ENCODE measurements at regions not wholly inside any gene's neighbourhood (a gene's known extent, or its start where the extent isn't known, plus 50 kb on each side); places are given as distances from the start of the nearest gene placed in this dataset.
"Not testable (repeated sequence)": the region's sequence is repeated elsewhere in the genome, so short reads cannot be mapped to it uniquely, and the experiment has no call there.

GRCh38 chr14:43674273-43674672 lies 832.8 kb downstream of the FSCB start:
- Mint-ChIP-seq H3K4me1 (ENCODE audit: low read depth) (no peaks in the 10 kb centered on the region), H3K27ac (ENCODE audit: unreplicated experiment) (no peak overlapping the region), H3K4me3 (ENCODE audit: unreplicated experiment) (no peak overlapping the region), H3K36me3 (ENCODE audit: low read depth) (no peaks in the 10 kb centered on the region), H3K9me3 (ENCODE audit: low read depth) (peaks cover 3% of the 10 kb centered on the region), H3K27me3 (ENCODE audit: low read depth) (no peaks in the 10 kb centered on the region)
- no peak for DNase-seq (ENCODE audit: low spot score)
- TF ChIP-seq, protein P1, sequence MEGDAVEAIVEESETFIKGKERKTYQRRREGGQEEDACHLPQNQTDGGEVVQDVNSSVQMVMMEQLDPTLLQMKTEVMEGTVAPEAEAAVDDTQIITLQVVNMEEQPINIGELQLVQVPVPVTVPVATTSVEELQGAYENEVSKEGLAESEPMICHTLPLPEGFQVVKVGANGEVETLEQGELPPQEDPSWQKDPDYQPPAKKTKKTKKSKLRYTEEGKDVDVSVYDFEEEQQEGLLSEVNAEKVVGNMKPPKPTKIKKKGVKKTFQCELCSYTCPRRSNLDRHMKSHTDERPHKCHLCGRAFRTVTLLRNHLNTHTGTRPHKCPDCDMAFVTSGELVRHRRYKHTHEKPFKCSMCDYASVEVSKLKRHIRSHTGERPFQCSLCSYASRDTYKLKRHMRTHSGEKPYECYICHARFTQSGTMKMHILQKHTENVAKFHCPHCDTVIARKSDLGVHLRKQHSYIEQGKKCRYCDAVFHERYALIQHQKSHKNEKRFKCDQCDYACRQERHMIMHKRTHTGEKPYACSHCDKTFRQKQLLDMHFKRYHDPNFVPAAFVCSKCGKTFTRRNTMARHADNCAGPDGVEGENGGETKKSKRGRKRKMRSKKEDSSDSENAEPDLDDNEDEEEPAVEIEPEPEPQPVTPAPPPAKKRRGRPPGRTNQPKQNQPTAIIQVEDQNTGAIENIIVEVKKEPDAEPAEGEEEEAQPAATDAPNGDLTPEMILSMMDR (IDR thresholded peaks at IDR 0.05), result no peak

- H3K9me3 Mint-ChIP-seq (ENCODE audit: low read depth), result peaks cover 13% of the 10 kb centered on the region
- DNase-seq (ENCODE audit: low spot score), result no peak
- H3K36me3 Mint-ChIP-seq (ENCODE audit: low read depth), result no peaks in the 10 kb centered on the region
- no peak overlapping the region for H3K4me3 Mint-ChIP-seq (ENCODE audit: unreplicated experiment)
- TF ChIP-seq, protein P1 (IDR thresholded peaks at IDR 0.05), result no peak
- no peak overlapping the region for H3K27ac Mint-ChIP-seq (ENCODE audit: unreplicated experiment)
- no peaks in the 10 kb centered on the region for H3K27me3 Mint-ChIP-seq (ENCODE audit: low read depth)
- H3K4me1 Mint-ChIP-seq (ENCODE audit: low read depth), result no peaks in the 10 kb centered on the region
Observed at GRCh38 chr14:43671716-43672485, 835.2 kb downstream of the FSCB start.

- TF ChIP-seq, protein P1 (IDR thresholded peaks at IDR 0.05), result no peak
- DNase-seq (ENCODE audit: low spot score), result no peak
- Mint-ChIP-seq H3K27ac (ENCODE audit: unreplicated experiment) (no peak overlapping the region), H3K36me3 (ENCODE audit: low read depth) (no peaks in the 10 kb centered on the region), H3K4me3 (ENCODE audit: unreplicated experiment) (no peak overlapping the region), H3K9me3 (ENCODE audit: low read depth) (peaks cover 13% of the 10 kb centered on the region), H3K27me3 (ENCODE audit: low read depth) (no peaks in the 10 kb centered on the region), H3K4me1 (ENCODE audit: low read depth) (no peaks in the 10 kb centered on the region)
Observed at GRCh38 chr14:43669355-43669754, 837.7 kb downstream of the FSCB start.

- H3K4me1 Mint-ChIP-seq (ENCODE audit: low read depth), result no peaks in the 10 kb centered on the region
- H3K36me3 Mint-ChIP-seq (ENCODE audit: low read depth), result no peaks in the 10 kb centered on the region
- H3K4me3 Mint-ChIP-seq (ENCODE audit: unreplicated experiment), result no peak overlapping the region
- TF ChIP-seq, protein P1 (IDR thresholded peaks at IDR 0.05), result no peak
- DNase-seq (ENCODE audit: low spot score), result peak; percentile 68
- no peaks in the 10 kb centered on the region for H3K27me3 Mint-ChIP-seq (ENCODE audit: low read depth)
- no peak overlapping the region for H3K27ac Mint-ChIP-seq (ENCODE audit: unreplicated experiment)
- H3K9me3 Mint-ChIP-seq (ENCODE audit: low read depth), result peaks cover 13% of the 10 kb centered on the region
Observed at GRCh38 chr14:43665570-43666267, 841.4 kb downstream of the FSCB start.

GRCh38 chr14:43655194-43655593 lies 851.9 kb downstream of the FSCB start:
- H3K4me3 Mint-ChIP-seq (ENCODE audit: unreplicated experiment); H3K27me3 Mint-ChIP-seq (ENCODE audit: low read depth); H3K4me1 Mint-ChIP-seq (ENCODE audit: low read depth); H3K36me3 Mint-ChIP-seq (ENCODE audit: low read depth); DNase-seq (ENCODE audit: low spot score); H3K27ac Mint-ChIP-seq (ENCODE audit: unreplicated experiment): not testable (repeated sequence)
- peaks cover 19% of the 10 kb centered on the region for H3K9me3 Mint-ChIP-seq (ENCODE audit: low read depth)

Measured in chondrocyte (in vitro differentiated cells).